Fibroblast of lung (primary cell): ENCODE measurements at regions not wholly inside any gene's neighbourhood (a gene's known extent, or its start where the extent isn't known, plus 50 kb on each side); places are given as distances from the start of the nearest gene placed in this dataset.

ENCODE experiments used
- DNase-seq, 2 donors: peaks; one replicate each; pipeline versions ENCODE4 v3.0.0 to v3.0.0-alpha.2; 2010; ENCODE audit warnings: low read depth in 2 of 2
- H2AFZ ChIP-seq: 2 replicates; pipeline ENCODE4 v1.5.1; 2012; ENCODE audit warnings: low read length, control low read depth, inconsistent platforms
- H3K27ac ChIP-seq: 2 replicates; pipeline ENCODE4 v1.5.1; 2011; ENCODE audit warnings: low read length, control low read depth; ENCODE audit not compliant: insufficient read depth
- H3K27me3 ChIP-seq: 2 replicates; pipeline ENCODE4 v1.5.1; 2011; ENCODE audit warnings: mild to moderate bottlenecking, low read length; ENCODE audit not compliant: control insufficient read depth, insufficient read depth
- H3K36me3 ChIP-seq: 2 replicates; pipeline ENCODE4 v1.5.1; 2011; ENCODE audit warnings: low read length; ENCODE audit not compliant: control insufficient read depth, insufficient read depth
- H3K4me1 ChIP-seq: 2 replicates; pipeline ENCODE4 v1.5.1; 2011; ENCODE audit warnings: low read length; ENCODE audit not compliant: control insufficient read depth, insufficient read depth; ENCODE audit errors: extremely low read depth
- H3K4me2 ChIP-seq: 2 replicates; pipeline ENCODE4 v1.5.1; 2011; ENCODE audit warnings: low read length, control low read depth; ENCODE audit not compliant: insufficient read depth; ENCODE audit errors: extremely low read depth
- H3K4me3 ChIP-seq, 4 experiments: fragments of 200-600 bp in 1 of 4; sonication (generic) in 1 of 4; replicated peaks in 1 of 4; 2 replicates each; pipeline ENCODE4 v1.5.1; 2011 to 2016; ENCODE audit warnings: low read length in 4 of 4, low read depth in 3 of 4, mild to moderate bottlenecking in 3 of 4, control low read depth in 2 of 4, inconsistent platforms in 1 of 4, mixed read lengths in 1 of 4; ENCODE audit not compliant: insufficient read depth in 1 of 4; ENCODE audit errors: control extremely low read depth in 1 of 4
- H3K79me2 ChIP-seq: 2 replicates; pipeline ENCODE4 v1.5.1; 2012; ENCODE audit warnings: mild to moderate bottlenecking, low read length, inconsistent platforms; ENCODE audit not compliant: control insufficient read depth, insufficient read depth
- H3K9ac ChIP-seq: 2 replicates; pipeline ENCODE4 v1.5.1; 2011; ENCODE audit warnings: mild to moderate bottlenecking, low read length, control low read depth; ENCODE audit not compliant: insufficient read depth
- H3K9me3 ChIP-seq: 2 replicates; pipeline ENCODE4 v1.5.1; 2012; ENCODE audit warnings: low read depth, low read length; ENCODE audit not compliant: control insufficient read depth, insufficient read depth
- H4K20me1 ChIP-seq: 2 replicates; pipeline ENCODE4 v1.5.1; 2011; ENCODE audit warnings: low read length; ENCODE audit not compliant: control insufficient read depth, insufficient read depth; ENCODE audit errors: extremely low read depth
- EZH2 ChIP-seq: IDR thresholded peaks from 2 replicates; pipeline ENCODE4 v1.5.1; 2012; ENCODE audit warnings: low read length, control low read depth, mild to moderate bottlenecking; ENCODE audit errors: missing control alignments
- TF ChIP-seq, protein P1 (sequence below), 2 donors: IDR thresholded peaks in 1 of 2; conservative IDR thresholded peaks in 1 of 2; 1 replicate in 1 of 2; 2 replicates in 1 of 2; pipeline ENCODE4 v1.5.1; 2011 to 2012; ENCODE audit warnings: low read length in 2 of 2, control low read depth in 1 of 2, inconsistent platforms in 1 of 2, low read depth in 1 of 2, mild to moderate bottlenecking in 1 of 2

DNA sequence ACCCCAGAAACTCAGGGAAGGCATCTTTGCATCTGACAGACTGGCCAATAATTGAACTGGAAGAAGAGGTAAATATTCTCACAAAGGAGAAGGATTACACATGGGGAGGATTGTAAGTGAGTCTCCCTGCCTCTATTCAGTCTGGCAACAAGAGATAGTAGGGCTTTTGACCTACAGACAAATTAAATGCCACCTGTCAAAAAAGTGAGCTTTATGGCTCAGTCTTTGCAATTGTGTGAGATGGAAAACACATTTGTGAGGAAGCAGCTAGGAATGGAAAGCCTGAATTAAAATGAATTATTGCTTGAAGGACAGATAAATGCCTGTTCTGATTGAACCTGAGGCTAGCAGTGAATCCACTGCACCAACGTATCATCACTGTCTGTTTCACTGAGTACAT, 173.3 kb upstream of the GOLIM4 start:
- Histone ChIP-seq H3K4me2 (no peak overlapping the region), H3K4me1 (no peaks in the 10 kb centered on the region), H3K9me3 (no peaks in the 10 kb centered on the region), H3K4me3 (no peak overlapping the region), H3K27ac (no peak overlapping the region), H3K79me2 (no peaks in the 10 kb centered on the region), H3K36me3 (no peaks in the 10 kb centered on the region), H4K20me1 (no peaks in the 10 kb centered on the region), H2AFZ (no peak overlapping the region), H3K27me3 (no peaks in the 10 kb centered on the region), H3K9ac (no peak overlapping the region)
- DNase-seq = no peak
- TF ChIP-seq, protein P1, sequence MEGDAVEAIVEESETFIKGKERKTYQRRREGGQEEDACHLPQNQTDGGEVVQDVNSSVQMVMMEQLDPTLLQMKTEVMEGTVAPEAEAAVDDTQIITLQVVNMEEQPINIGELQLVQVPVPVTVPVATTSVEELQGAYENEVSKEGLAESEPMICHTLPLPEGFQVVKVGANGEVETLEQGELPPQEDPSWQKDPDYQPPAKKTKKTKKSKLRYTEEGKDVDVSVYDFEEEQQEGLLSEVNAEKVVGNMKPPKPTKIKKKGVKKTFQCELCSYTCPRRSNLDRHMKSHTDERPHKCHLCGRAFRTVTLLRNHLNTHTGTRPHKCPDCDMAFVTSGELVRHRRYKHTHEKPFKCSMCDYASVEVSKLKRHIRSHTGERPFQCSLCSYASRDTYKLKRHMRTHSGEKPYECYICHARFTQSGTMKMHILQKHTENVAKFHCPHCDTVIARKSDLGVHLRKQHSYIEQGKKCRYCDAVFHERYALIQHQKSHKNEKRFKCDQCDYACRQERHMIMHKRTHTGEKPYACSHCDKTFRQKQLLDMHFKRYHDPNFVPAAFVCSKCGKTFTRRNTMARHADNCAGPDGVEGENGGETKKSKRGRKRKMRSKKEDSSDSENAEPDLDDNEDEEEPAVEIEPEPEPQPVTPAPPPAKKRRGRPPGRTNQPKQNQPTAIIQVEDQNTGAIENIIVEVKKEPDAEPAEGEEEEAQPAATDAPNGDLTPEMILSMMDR (conservative IDR thresholded peaks at IDR 0.05 in 1 of 2, IDR thresholded peaks at IDR 0.05 in 1 of 2; ENCODE audit: low read depth in 1 of 2, low read length in 2 of 2) = no peak
- no peak for TF ChIP-seq EZH2

DNA sequence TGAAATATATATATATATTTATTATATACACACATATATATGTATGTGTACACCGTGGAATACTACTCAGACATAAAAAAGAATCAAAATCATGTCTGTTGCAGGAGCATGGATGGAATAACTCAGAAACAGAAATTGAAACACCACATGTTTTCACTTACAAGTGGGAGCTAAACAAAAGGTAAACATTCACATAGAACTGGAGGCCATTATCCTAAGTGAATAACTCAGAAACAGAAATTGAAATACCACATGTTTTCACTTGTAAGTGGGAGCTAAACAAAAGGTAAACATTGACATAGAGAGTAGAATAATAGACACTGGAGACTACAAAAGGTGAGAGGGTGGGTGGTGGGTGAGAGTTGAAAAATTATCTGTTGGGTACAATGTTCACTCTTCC, 171.5 kb upstream of the GOLIM4 start:
- TF ChIP-seq, protein P1 (conservative IDR thresholded peaks at IDR 0.05 in 1 of 2, IDR thresholded peaks at IDR 0.05 in 1 of 2; ENCODE audit: low read depth in 1 of 2, low read length in 2 of 2) = no peak
- TF ChIP-seq EZH2 = no peak
- Histone ChIP-seq H2AFZ (no peak overlapping the region), H3K4me2 (no peak overlapping the region), H3K36me3 (no peaks in the 10 kb centered on the region), H4K20me1 (no peaks in the 10 kb centered on the region), H3K27me3 (no peaks in the 10 kb centered on the region), H3K4me1 (no peaks in the 10 kb centered on the region), H3K9me3 (no peaks in the 10 kb centered on the region), H3K4me3 (no peak overlapping the region), H3K27ac (no peak overlapping the region), H3K79me2 (no peaks in the 10 kb centered on the region), H3K9ac (no peak overlapping the region)
- no peak for DNase-seq

DNA sequence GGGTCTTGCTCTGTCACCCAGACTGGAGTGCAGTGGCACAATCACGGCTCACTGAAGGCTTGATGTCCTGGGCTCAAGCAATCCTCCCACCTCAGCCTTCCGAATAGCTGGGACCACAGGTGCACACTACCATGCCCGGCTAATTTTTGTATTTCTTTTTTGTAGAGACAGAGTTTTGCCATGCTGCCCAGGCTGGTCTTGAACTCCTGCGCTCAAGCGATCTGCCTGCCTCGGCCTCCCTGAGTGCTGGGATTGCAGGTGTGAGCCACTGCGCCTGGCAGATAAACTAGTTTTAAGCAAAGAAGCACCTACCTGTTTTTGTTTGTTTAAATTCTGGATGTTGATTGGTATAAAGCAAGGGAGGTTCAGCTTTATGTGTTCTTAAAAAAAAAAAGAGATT, 170.6 kb upstream of the GOLIM4 start:
- Histone ChIP-seq H3K27me3 (no peaks in the 10 kb centered on the region), H3K79me2 (no peaks in the 10 kb centered on the region), H3K4me2 (no peak overlapping the region), H2AFZ (no peak overlapping the region), H3K9ac (no peak overlapping the region), H3K4me3 (no peak overlapping the region), H3K4me1 (no peaks in the 10 kb centered on the region), H3K36me3 (no peaks in the 10 kb centered on the region), H3K9me3 (no peaks in the 10 kb centered on the region), H3K27ac (no peak overlapping the region), H4K20me1 (no peaks in the 10 kb centered on the region)
- DNase-seq = no peak
- TF ChIP-seq EZH2 = no peak
- TF ChIP-seq, protein P1 (conservative IDR thresholded peaks at IDR 0.05 in 1 of 2, IDR thresholded peaks at IDR 0.05 in 1 of 2; ENCODE audit: low read depth in 1 of 2, low read length in 2 of 2) = no peak
